Activated CD4-positive, alpha-beta T cell treated with anti-CD3 and anti-CD28 coated beads for 36 hours (primary cell): ENCODE measurements at regions not wholly inside any gene's neighbourhood (a gene's known extent, or its start where the extent isn't known, plus 50 kb on each side); places are given as distances from the start of the nearest gene placed in this dataset.

ENCODE experiments used
- ATAC-seq: fragments of 200-7000 bp; cut with Tn5 transposase; one replicate; pipeline ENCODE4 v1.10.0; 2021; ENCODE audit warnings: mild to moderate bottlenecking, moderate library complexity
- CTCF ChIA-PET: fragments of 350-600 bp; sonication (Branson Sonifier 250); formaldehyde crosslinking; loops from one replicate; lab custom pipeline; 2021; ENCODE audit warnings: antibody characterized with exemption; lab: Charles Lee
- POLR2A ChIA-PET: fragments of 350-600 bp; sonication (Branson Sonifier 250); formaldehyde crosslinking; loops from one replicate; lab custom pipeline; 2021; ENCODE audit warnings: antibody characterized with exemption, inconsistent platforms; lab: Charles Lee
- DNase-seq: peaks from one replicate; pipeline ENCODE4 v3.0.0-alpha.2; 2020
- H3K27ac Mint-ChIP-seq: one replicate; pipeline ENCODE4 v1.8.0; 2021; ENCODE audit warnings: mixed read lengths
- H3K27me3 Mint-ChIP-seq: one replicate; pipeline ENCODE4 v1.8.0; 2021; ENCODE audit warnings: mixed read lengths
- H3K36me3 Mint-ChIP-seq: one replicate; pipeline ENCODE4 v1.8.0; 2021; ENCODE audit warnings: low read depth, mixed read lengths
- H3K4me1 Mint-ChIP-seq: one replicate; pipeline ENCODE4 v1.8.0; 2021; ENCODE audit warnings: mixed read lengths
- H3K4me3 Mint-ChIP-seq: one replicate; pipeline ENCODE4 v1.8.0; 2021; ENCODE audit warnings: mild to moderate bottlenecking, moderate library complexity, mixed read lengths
- H3K9me3 Mint-ChIP-seq: one replicate; pipeline ENCODE4 v1.8.0; 2021; ENCODE audit warnings: low read depth, mixed read lengths
- intact Hi-C, 2 experiments: fragments of 100-400 bp; cut with DNase I in 1 of 2; cut with micrococcal nuclease in 1 of 2; formaldehyde crosslinking; loops; one replicate each; pipeline versions ENCODE4 v1.14.2 to v1.15.1; 2022 to 2024; cut with DNase I, micrococcal nuclease

DNA sequence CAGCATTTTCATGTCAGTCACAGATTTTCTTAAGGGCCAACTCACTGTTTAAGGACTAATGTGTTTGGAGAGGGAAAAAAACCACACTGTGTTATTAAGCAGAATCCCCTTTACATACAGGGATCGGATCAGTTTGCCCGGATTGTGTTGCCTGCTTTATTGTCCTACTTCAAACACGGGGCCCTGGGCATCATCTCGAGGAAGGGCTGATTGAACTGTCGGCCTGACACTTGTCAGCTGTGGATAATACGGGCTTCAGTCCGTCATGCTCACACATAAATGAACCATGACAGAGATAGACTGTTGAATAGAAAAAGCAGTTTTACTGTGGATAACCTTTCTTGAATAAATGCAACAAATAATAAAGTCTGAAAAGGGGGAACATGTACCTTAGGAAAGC is 325.0 kb downstream of the ZSWIM6 start:
- intact Hi-C loops: loop anchor here in 1 of 2 experiments (5.0 kb wide), 2 partner anchors 380 to 600 kb away; no protein-coding TSS in a partner anchor
- H3K4me3 Mint-ChIP-seq: no peak overlapping the region
- CTCF ChIA-PET: interaction anchor here (0.7 to 2.6 kb wide), 11 partner anchors 10 to 605 kb away, joined by 3 to 13 read pairs (median 3); no protein-coding TSS in a partner anchor
- H3K4me1 Mint-ChIP-seq: no peaks in the 10 kb centered on the region
- DNase-seq (no peak), ATAC-seq (no peak)
- H3K27ac Mint-ChIP-seq: no peak overlapping the region
- H3K36me3 Mint-ChIP-seq: no peaks in the 10 kb centered on the region
- peaks cover 3% of the 10 kb centered on the region for H3K27me3 Mint-ChIP-seq
- H3K9me3 Mint-ChIP-seq: no peaks in the 10 kb centered on the region
- POLR2A ChIA-PET: no interaction called here

DNA sequence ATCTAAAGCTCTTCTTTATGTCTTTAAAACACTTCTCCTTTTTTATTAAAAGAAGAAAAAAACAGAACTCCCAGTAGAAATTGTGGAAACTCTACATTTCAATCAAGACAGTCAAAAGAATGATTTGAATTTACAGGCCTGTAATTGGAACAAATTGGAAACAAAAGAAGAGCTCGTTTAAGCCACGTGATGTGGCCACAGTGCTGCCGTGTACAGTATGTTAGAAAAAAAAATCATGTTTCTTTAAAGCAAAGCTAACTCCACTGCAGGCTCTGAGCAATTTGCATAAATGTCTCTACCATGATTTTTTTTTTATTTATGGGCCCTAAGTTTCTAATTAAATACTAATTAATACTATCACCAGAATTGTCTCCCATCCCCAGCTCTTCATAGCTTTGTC is 325.6 kb downstream of the ZSWIM6 start:
- ChIA-PET POLR2A (no interaction called here), CTCF (interaction anchor here (0.7 to 2.6 kb wide), 22 partner anchors 9 to 742 kb away, joined by 3 to 13 read pairs (median 3); no protein-coding TSS in a partner anchor)
- DNase-seq (no peak), ATAC-seq (no peak)
- intact Hi-C loops: loop anchor here (1.0 to 5.0 kb wide), 6 partner anchors 323 to 698 kb away; no protein-coding TSS in a partner anchor
- Mint-ChIP-seq H3K9me3 (no peaks in the 10 kb centered on the region), H3K4me3 (no peak overlapping the region), H3K4me1 (no peaks in the 10 kb centered on the region), H3K27ac (no peak overlapping the region), H3K27me3 (peaks cover 3% of the 10 kb centered on the region), H3K36me3 (no peaks in the 10 kb centered on the region)

- DNase-seq: peak; percentile 91
- Mint-ChIP-seq H3K36me3 (no peaks in the 10 kb centered on the region), H3K27me3 (peaks cover 3% of the 10 kb centered on the region), H3K27ac (no peak overlapping the region), H3K4me1 (no peaks in the 10 kb centered on the region), H3K9me3 (no peaks in the 10 kb centered on the region), H3K4me3 (no peak overlapping the region)
- ATAC-seq: peak; percentile 86
- intact Hi-C loops: loop anchor here (1.0 to 5.0 kb wide), 6 partner anchors 324 to 699 kb away; no protein-coding TSS in a partner anchor
- ChIA-PET CTCF (interaction anchor here (0.6 to 2.6 kb wide), 21 partner anchors 8 to 699 kb away, joined by 3 to 13 read pairs (median 3); no protein-coding TSS in a partner anchor), POLR2A (no interaction called here)
These were observed 326.5 kb downstream of the ZSWIM6 start for GRCh38 chr5:61658592-61659008.

DNA sequence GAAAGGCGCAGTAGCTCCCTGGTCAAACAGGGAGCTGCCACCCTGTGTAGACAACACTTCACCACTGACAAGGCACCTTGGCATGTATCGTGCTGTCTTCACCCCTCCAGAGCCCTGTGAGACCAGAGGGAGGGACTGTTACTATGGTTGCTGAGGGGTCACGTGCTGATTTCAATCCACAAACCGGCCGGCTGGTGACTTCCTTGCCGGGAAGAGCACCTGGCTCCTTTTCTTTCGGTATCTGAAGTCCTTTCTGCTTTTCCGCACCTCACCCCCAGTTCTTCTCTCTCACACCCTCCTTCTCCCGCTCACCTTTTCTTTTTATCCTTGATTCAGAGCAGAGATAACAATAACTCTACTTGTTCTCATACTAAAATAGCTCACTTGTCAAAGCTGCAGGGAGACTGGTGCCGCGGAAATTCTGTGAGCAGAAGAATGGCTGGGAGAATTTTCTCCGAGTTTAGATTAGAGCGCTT is 327.2 kb downstream of the ZSWIM6 start:
- ChIA-PET POLR2A (no interaction called here), CTCF (interaction anchor here (0.7 to 2.6 kb wide), 19 partner anchors 8 to 700 kb away, joined by 3 to 13 read pairs (median 4); no protein-coding TSS in a partner anchor)
- H3K4me3 Mint-ChIP-seq: no peak overlapping the region
- H3K27ac Mint-ChIP-seq: no peak overlapping the region
- ATAC-seq: no peak
- intact Hi-C loops: loop anchor here (2.0 to 5.0 kb wide), 4 partner anchors 324 to 602 kb away; no protein-coding TSS in a partner anchor
- H3K9me3 Mint-ChIP-seq: no peaks in the 10 kb centered on the region
- peaks cover 3% of the 10 kb centered on the region for H3K27me3 Mint-ChIP-seq
- no peak for DNase-seq
- H3K36me3 Mint-ChIP-seq: no peaks in the 10 kb centered on the region
- no peaks in the 10 kb centered on the region for H3K4me1 Mint-ChIP-seq

DNA sequence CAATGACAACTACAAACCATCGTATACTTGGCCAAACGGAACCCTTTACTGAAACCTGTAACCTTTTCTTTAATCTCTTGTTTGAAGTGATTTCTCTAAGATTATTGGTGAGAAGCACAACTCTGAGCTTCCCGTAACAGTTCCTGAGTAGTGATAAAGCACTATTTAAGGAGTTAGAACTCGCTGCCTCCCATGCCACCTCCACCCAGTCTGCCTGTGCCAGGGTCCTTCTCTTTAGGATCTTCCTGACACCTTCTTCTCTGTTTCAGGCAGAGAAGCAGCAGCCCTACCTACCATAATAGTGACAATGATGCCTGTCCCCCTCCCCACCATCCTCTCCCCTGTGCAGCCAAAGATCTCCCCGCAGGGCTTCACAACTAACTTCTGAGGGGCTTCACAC is 330.6 kb downstream of the ZSWIM6 start:
- Mint-ChIP-seq H3K36me3 (no peaks in the 10 kb centered on the region), H3K27ac (no peak overlapping the region), H3K4me1 (no peaks in the 10 kb centered on the region), H3K4me3 (no peak overlapping the region), H3K27me3 (peaks cover 7% of the 10 kb centered on the region), H3K9me3 (no peaks in the 10 kb centered on the region)
- intact Hi-C loops: no loop called here
- ChIA-PET CTCF (interaction anchor here (0.8 kb wide), 1 partner anchor 328 kb away, joined by 3 read pairs; no protein-coding TSS in a partner anchor), POLR2A (no interaction called here)
- DNase-seq (no peak), ATAC-seq (no peak)

GRCh38 chr5:61666064-61666621 is 334.1 kb downstream of the ZSWIM6 start:
- no peak overlapping the region for H3K27ac Mint-ChIP-seq
- H3K36me3 Mint-ChIP-seq: no peaks in the 10 kb centered on the region
- no peak overlapping the region for H3K4me3 Mint-ChIP-seq
- no peak for DNase-seq
- POLR2A ChIA-PET: no interaction called here
- intact Hi-C loops: no loop called here
- peaks cover 14% of the 10 kb centered on the region for H3K27me3 Mint-ChIP-seq
- CTCF ChIA-PET: interaction anchor here (1.2 to 1.7 kb wide), 3 partner anchors 7 to 22 kb away, joined by 3 to 7 read pairs (median 6); no protein-coding TSS in a partner anchor
- no peak for ATAC-seq
- no peaks in the 10 kb centered on the region for H3K9me3 Mint-ChIP-seq
- no peaks in the 10 kb centered on the region for H3K4me1 Mint-ChIP-seq

GRCh38 chr5:61667525-61668218 is 335.6 kb downstream of the ZSWIM6 start:
- no peak for ATAC-seq
- DNase-seq: no peak
- CTCF ChIA-PET: interaction anchor here (1.2 to 1.7 kb wide), 3 partner anchors 9 to 20 kb away, joined by 3 to 7 read pairs (median 6); no protein-coding TSS in a partner anchor
- H3K36me3 Mint-ChIP-seq: no peaks in the 10 kb centered on the region
- H3K9me3 Mint-ChIP-seq: no peaks in the 10 kb centered on the region
- H3K27ac Mint-ChIP-seq: no peak overlapping the region
- H3K4me3 Mint-ChIP-seq: no peak overlapping the region
- POLR2A ChIA-PET: no interaction called here
- no peaks in the 10 kb centered on the region for H3K4me1 Mint-ChIP-seq
- peaks cover 12% of the 10 kb centered on the region for H3K27me3 Mint-ChIP-seq
- intact Hi-C loops: no loop called here

DNA sequence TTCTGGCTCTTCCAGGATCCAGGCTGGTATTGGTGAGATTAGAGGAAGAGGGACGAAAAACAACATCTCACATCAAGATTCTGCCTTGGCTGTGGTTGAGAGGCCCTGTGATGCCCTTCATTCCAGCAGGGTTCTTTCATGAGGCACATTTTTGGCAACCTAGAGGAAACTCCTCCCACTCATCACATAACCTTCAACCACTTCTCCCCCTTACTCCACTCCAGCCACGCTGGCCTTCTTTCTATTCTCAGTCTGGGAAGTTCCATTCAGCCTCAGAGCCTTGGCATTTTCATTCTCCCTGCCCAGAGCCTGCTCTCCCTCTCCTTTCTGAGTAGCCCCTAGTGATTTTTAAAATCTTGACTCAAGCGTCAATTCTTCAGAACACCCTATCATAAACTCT is 337.5 kb downstream of the ZSWIM6 start:
- Mint-ChIP-seq H3K9me3 (no peaks in the 10 kb centered on the region), H3K27ac (no peak overlapping the region), H3K27me3 (peaks cover 14% of the 10 kb centered on the region), H3K4me1 (no peaks in the 10 kb centered on the region), H3K4me3 (no peak overlapping the region), H3K36me3 (no peaks in the 10 kb centered on the region)
- ChIA-PET CTCF (no interaction called here), POLR2A (no interaction called here)
- intact Hi-C loops: no loop called here
- ATAC-seq (no peak), DNase-seq (no peak)

DNA sequence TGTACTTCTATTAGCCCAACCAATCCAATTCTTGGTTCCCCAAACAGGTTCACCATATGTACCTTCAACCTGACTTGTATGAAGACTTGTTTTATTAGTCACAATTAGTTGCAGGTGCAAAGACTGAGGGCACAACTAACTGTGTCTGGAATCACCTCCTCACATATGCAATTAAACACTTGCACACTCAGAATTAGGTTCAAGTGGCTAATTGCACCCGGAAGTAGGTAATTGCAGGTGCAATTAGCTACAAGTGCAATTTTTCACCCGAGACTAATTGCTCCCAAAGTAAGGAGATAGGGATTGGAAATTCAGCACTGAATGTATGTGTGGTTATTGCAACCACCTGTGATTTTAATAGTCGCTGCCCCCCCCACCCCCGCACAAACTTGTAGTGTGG is 338.9 kb downstream of the ZSWIM6 start:
- no peaks in the 10 kb centered on the region for H3K36me3 Mint-ChIP-seq
- H3K4me1 Mint-ChIP-seq: no peaks in the 10 kb centered on the region
- ChIA-PET POLR2A (no interaction called here), CTCF (no interaction called here)
- intact Hi-C loops: no loop called here
- ATAC-seq (no peak), DNase-seq (no peak)
- no peaks in the 10 kb centered on the region for H3K9me3 Mint-ChIP-seq
- no peak overlapping the region for H3K27ac Mint-ChIP-seq
- H3K4me3 Mint-ChIP-seq: no peak overlapping the region
- H3K27me3 Mint-ChIP-seq: peaks cover 15% of the 10 kb centered on the region

DNA sequence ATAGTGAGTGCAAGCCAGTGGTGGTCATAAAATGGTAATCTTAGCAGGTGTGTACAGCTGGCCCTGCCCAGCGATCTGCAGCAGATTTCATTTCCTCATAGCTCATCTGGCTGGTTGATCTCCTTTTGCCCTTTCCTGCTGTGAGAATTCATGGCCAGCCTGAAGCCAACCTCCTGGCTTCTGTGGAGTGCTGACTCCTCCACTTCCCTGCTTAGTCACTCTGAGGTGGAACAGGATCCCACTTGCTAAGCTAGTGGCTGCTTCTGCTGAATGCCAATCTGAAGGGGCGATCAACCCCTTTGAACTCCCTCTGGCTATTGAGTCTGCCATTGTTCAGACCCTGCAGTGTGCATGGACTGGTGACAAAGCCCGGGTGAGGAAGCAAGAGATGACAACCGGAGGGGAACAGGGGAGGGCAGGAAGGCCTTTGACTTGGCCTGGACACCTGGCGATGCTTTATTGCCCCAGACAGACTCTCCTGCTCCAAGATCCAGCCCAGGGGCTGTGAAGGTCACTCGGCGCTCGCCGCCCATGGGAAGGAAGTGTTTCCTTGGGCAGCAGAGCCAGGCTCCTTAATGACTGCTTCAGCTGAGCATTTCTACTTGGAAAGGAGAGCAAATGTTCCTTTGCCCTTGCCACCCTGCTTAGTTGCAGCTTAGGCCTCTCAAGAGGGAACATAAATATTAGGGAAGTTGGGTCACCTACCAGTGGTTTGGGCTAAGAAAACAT is 341.1 kb downstream of the ZSWIM6 start:
- Mint-ChIP-seq H3K36me3 (no peaks in the 10 kb centered on the region), H3K9me3 (no peaks in the 10 kb centered on the region), H3K27me3 (peaks cover 8% of the 10 kb centered on the region), H3K4me1 (no peaks in the 10 kb centered on the region), H3K27ac (no peak overlapping the region), H3K4me3 (no peak overlapping the region)
- no peak for DNase-seq
- ChIA-PET POLR2A (no interaction called here), CTCF (interaction anchor here (1.0 kb wide), 1 partner anchor 13 kb away, joined by 5 read pairs; no protein-coding TSS in a partner anchor)
- intact Hi-C loops: no loop called here
- ATAC-seq: no peak

DNA sequence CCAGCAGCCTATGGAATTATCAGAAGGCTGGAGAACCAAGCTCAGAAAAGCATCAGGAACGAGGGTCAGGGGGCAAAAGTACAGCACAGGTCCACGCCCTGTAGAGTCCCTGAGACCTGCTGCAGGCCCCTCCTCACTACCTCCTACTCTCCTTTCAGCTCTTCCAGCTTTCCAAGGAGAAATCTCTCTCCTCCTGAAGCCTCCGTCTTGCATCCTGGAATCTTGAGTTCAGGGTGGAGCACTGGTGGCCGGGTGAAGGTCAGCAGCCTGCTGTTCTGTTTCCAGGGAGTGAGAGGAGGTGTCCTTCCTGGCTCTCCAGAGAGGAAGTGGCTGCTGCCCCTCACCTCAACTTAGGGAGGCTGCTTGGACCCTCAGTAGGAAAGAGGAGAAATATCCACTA is 342.3 kb downstream of the ZSWIM6 start:
- Mint-ChIP-seq H3K4me1 (no peaks in the 10 kb centered on the region), H3K9me3 (no peaks in the 10 kb centered on the region), H3K27me3 (peaks cover 7% of the 10 kb centered on the region), H3K36me3 (no peaks in the 10 kb centered on the region), H3K27ac (no peak overlapping the region), H3K4me3 (no peak overlapping the region)
- ChIA-PET CTCF (interaction anchor here (1.0 kb wide), 1 partner anchor 14 kb away, joined by 5 read pairs; no protein-coding TSS in a partner anchor), POLR2A (no interaction called here)
- DNase-seq (no peak), ATAC-seq (no peak)
- intact Hi-C loops: no loop called here
